Stimulated activated CD4-positive, alpha-beta T cell treated with anti-CD3 and anti-CD28 coated beads, Interleukin-2, amount 100 ng/mL, for 48 hours (primary cell): ENCODE measurements at regions not wholly inside any gene's neighbourhood (a gene's known extent, or its start where the extent isn't known, plus 50 kb on each side); places are given as distances from the start of the nearest gene placed in this dataset.

Experiments
- DNase-seq, 2 donors: peaks; one replicate each; pipeline ENCODE4 v3.0.0-alpha.2; 2020

GRCh38 chr2:123207245-123207644 is 817.8 kb upstream of the CNTNAP5 start:
- DNase-seq, result no peak

GRCh38 chr2:123209202-123209601 is 815.9 kb upstream of the CNTNAP5 start:
- DNase-seq, result no peak

- DNase-seq, result no peak
These were observed 813.9 kb upstream of the CNTNAP5 start for GRCh38 chr2:123211181-123211580.

- DNase-seq, result no peak
These were observed 779.9 kb upstream of the CNTNAP5 start for GRCh38 chr2:123245156-123245555.

GRCh38 chr2:123258877-123259539 is 766.1 kb upstream of the CNTNAP5 start:
- no peak for DNase-seq

GRCh38 chr2:123262856-123263255 is 762.2 kb upstream of the CNTNAP5 start:
- no peak for DNase-seq

GRCh38 chr2:123283431-123283830 is 741.7 kb upstream of the CNTNAP5 start:
- DNase-seq, result no peak

- DNase-seq, result no peak
These were observed 721.4 kb upstream of the CNTNAP5 start for GRCh38 chr2:123303731-123304130.
